Prostate gland (tissue), 2 donors: ENCODE measurements at regions not wholly inside any gene's neighbourhood (a gene's known extent, or its start where the extent isn't known, plus 50 kb on each side); places are given as distances from the start of the nearest gene placed in this dataset.

Experiments used
- CTCF ChIP-seq, 4 experiments: fragments of 200-600 bp in 2 of 4; fragments of 450-650 bp in 2 of 4; sonication (generic) in 2 of 4; IDR thresholded peaks; 1 replicate in 3 of 4; 2 replicates in 1 of 4; pipeline ENCODE4 v1.5.1; 2016 to 2019; ENCODE audit warnings: antibody characterized with exemption in 4 of 4, mild to moderate bottlenecking in 2 of 4, moderate library complexity in 2 of 4
- POLR2A ChIP-seq: fragments of 450-650 bp; IDR thresholded peaks from one replicate; pipeline ENCODE4 v1.6.1; 2016; ENCODE audit warnings: antibody characterized with exemption, mild to moderate bottlenecking
- POLR2AphosphoS5 ChIP-seq: sonication (generic); formaldehyde crosslinking; IDR thresholded peaks from one replicate; pipeline ENCODE4 v1.6.1; 2017; ENCODE audit warnings: antibody characterized with exemption

GRCh38 chr18:27707201-27707600, 469.7 kb downstream of the CDH2 start:
- TF ChIP-seq POLR2A (no peak), POLR2AphosphoS5 (no peak), CTCF (IDR thresholded peaks at IDR 0.05) (no peak)
